SK-N-SH (cell line): ENCODE measurements at regions not wholly inside any gene's neighbourhood (a gene's known extent, or its start where the extent isn't known, plus 50 kb on each side); places are given as distances from the start of the nearest gene placed in this dataset.

ENCODE experiments used
- CTCF ChIA-PET: fragments of 300-600, 350-600 bp; formaldehyde crosslinking; extraction: SDS; loops from one replicate; lab custom pipeline; 2021; lab: Yijun Ruan, JAX
- POLR2A ChIA-PET: fragments of 350-600 bp; sonication (Branson Sonifier 250); formaldehyde crosslinking; extraction: SDS; loops from one replicate; lab custom pipeline; 2020; ENCODE audit warnings: antibody characterized with exemption, inconsistent platforms; lab: Yijun Ruan, JAX
- DNase-seq: peaks from one replicate; pipeline ENCODE4 v3.0.0; 2012
- H2AFZ ChIP-seq: fragments of 200-600 bp; sonication (generic); 2 replicates; pipeline ENCODE4 v1.8.1; 2016; ENCODE audit warnings: antibody characterized with exemption, mild to moderate bottlenecking, low read depth
- H3F3A ChIP-seq: fragments of 200-600 bp; sonication (generic); replicated peaks from 2 replicates; pipeline ENCODE3; 2016; ENCODE audit warnings: antibody characterized with exemption, mild to moderate bottlenecking; ENCODE audit not compliant: insufficient read depth
- H3K27ac ChIP-seq, 2 experiments: fragments of 200-500 bp in 1 of 2; fragments of 200-600 bp in 1 of 2; sonication (Bioruptor generic) in 1 of 2; sonication (generic), shearing (Covaris generic) in 1 of 2; 2 replicates each; pipeline versions ENCODE4 v1.5.1 to v1.6.1; 2014 to 2016; ENCODE audit warnings: low read depth in 2 of 2, inconsistent platforms in 1 of 2, low read length in 1 of 2, mild to moderate bottlenecking in 1 of 2, mixed read lengths in 1 of 2
- H3K27me3 ChIP-seq: fragments of 200-600 bp; sonication (generic), shearing (Covaris generic); 2 replicates; pipeline ENCODE4 v1.6.1; 2016; ENCODE audit warnings: mixed run types; ENCODE audit not compliant: insufficient read depth
- H3K36me3 ChIP-seq, 2 experiments: fragments of 200-500 bp in 1 of 2; fragments of 200-600 bp in 1 of 2; sonication (Bioruptor generic) in 1 of 2; sonication (generic) in 1 of 2; replicated peaks in 1 of 2; 2 replicates each; pipeline versions ENCODE3 to v1.5.1; 2014 to 2016; ENCODE audit warnings: low read length in 1 of 2, mild to moderate bottlenecking in 1 of 2; ENCODE audit not compliant: insufficient read depth in 2 of 2, control insufficient read depth in 1 of 2
- H3K4me1 ChIP-seq, 2 experiments: fragments of 200-500 bp in 1 of 2; fragments of 200-600 bp in 1 of 2; sonication (Bioruptor generic) in 1 of 2; sonication (generic), shearing (Covaris generic) in 1 of 2; 2 replicates each; pipeline versions ENCODE4 v1.5.1 to v1.6.1; 2014 to 2016; ENCODE audit warnings: low read depth in 1 of 2, low read length in 1 of 2, mixed run types in 1 of 2; ENCODE audit not compliant: insufficient read depth in 2 of 2, control insufficient read depth in 1 of 2
- H3K4me2 ChIP-seq: fragments of 200-600 bp; sonication (generic), shearing (Covaris generic); 2 replicates; pipeline ENCODE4 v1.6.1; 2017; ENCODE audit warnings: mixed run types
- H3K4me3 ChIP-seq, 2 experiments: fragments of 200-500 bp in 1 of 2; fragments of 200-600 bp in 1 of 2; sonication (Bioruptor generic) in 1 of 2; sonication (generic), shearing (Covaris generic) in 1 of 2; 2 replicates each; pipeline versions ENCODE4 v1.5.1 to v1.8.1; 2014 to 2016; ENCODE audit warnings: low read depth in 2 of 2, inconsistent platforms in 1 of 2, low read length in 1 of 2, mild to moderate bottlenecking in 1 of 2, mixed read lengths in 1 of 2, moderate library complexity in 1 of 2
- H3K79me2 ChIP-seq: fragments of 200-600 bp; sonication (generic); 2 replicates; pipeline ENCODE4 v1.8.1; 2017; ENCODE audit warnings: mild to moderate bottlenecking; ENCODE audit not compliant: insufficient read depth
- H3K9ac ChIP-seq: fragments of 200-600 bp; sonication (generic); 2 replicates; pipeline ENCODE4 v1.6.1; 2017; ENCODE audit warnings: mixed run types
- H3K9me2 ChIP-seq: fragments of 200-600 bp; sonication (generic); 2 replicates; pipeline ENCODE4 v1.6.1; 2017; ENCODE audit warnings: mixed run types
- H3K9me3 ChIP-seq: fragments of 200-600 bp; sonication (generic); 2 replicates; pipeline ENCODE4 v1.6.1; 2017; ENCODE audit warnings: mixed run types, mild to moderate bottlenecking, moderate library complexity
- H4K20me1 ChIP-seq: fragments of 200-600 bp; sonication (generic); 2 replicates; pipeline ENCODE4 v1.6.1; 2017; ENCODE audit warnings: mild to moderate bottlenecking, mixed run types; ENCODE audit not compliant: insufficient read depth
- FOXM1 ChIP-seq: IDR thresholded peaks from 2 replicates; pipeline ENCODE4 v1.4.0; 2012; ENCODE audit warnings: low read depth, mild to moderate bottlenecking
- JUND ChIP-seq: IDR thresholded peaks from 2 replicates; pipeline ENCODE4 v1.4.0; 2012
- NRF1 ChIP-seq: IDR thresholded peaks from 2 replicates; pipeline ENCODE4 v1.6.1; 2012; ENCODE audit warnings: low read depth, mild to moderate bottlenecking, low read length
- POLR2AphosphoS5 ChIP-seq: IDR thresholded peaks from 2 replicates; pipeline ENCODE4 v1.6.1; 2012; ENCODE audit warnings: low read depth, low read length
- RAD21 ChIP-seq: IDR thresholded peaks from 2 replicates; pipeline ENCODE4 v1.6.1; 2012; ENCODE audit warnings: mild to moderate bottlenecking, low read length
- SMC3 ChIP-seq: IDR thresholded peaks from 2 replicates; pipeline ENCODE4 v1.6.1; 2012; ENCODE audit warnings: low read depth, low read length, improper control_type of control experiment
- TCF12 ChIP-seq: IDR thresholded peaks from 2 replicates; pipeline ENCODE4 v1.4.0; 2012
- USF1 ChIP-seq: IDR thresholded peaks from 2 replicates; pipeline ENCODE4 v1.4.0; 2012; ENCODE audit warnings: low read depth, borderline replicate concordance
- USF2 ChIP-seq: fragments of 150-350 bp; IDR thresholded peaks from 2 replicates; pipeline ENCODE4 v1.6.1; 2017; ENCODE audit warnings: antibody characterized with exemption, low read length, low read depth, borderline replicate concordance
- WGBS: methylation state at CpG from one replicate; pipeline ENCODE4 v1.1.6; 2017; ENCODE audit warnings: low lambda C conversion rate; 5-methylcytosine and 5-hydroxymethylcytosine counted together
- TF ChIP-seq, protein P1 (sequence below): IDR thresholded peaks from 2 replicates; pipeline ENCODE4 v1.4.0; 2012; ENCODE audit warnings: low read depth
- TF ChIP-seq, protein P2 (sequence below): IDR thresholded peaks from 2 replicates; pipeline ENCODE4 v1.6.1; 2012; ENCODE audit warnings: mild to moderate bottlenecking, low read depth, low read length, moderate library complexity
- TF ChIP-seq, protein P3 (sequence below): IDR thresholded peaks from 2 replicates; pipeline ENCODE4; 2012

DNA sequence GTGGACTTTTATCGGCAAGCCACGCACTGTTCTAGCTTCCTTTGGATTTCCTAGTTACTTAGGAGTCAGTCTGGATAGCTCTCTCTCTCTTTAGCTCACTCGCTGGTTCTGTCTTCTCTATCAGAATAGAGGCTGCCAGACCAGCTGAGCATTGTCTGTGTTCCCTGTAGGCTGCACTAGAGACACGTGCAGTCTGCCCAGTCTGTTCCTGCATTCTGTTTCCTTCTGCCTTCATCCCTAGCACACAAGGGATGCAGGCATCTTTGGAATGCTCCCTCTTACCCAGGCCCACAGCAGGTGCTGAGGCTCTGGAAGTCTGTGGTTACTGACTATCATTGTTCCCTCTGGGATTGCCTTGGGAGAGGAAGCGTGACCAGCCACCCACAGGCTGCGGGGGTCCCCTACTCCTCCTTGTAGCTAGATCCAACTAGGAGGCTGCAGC is 322.8 kb downstream of the ZNF621 start:
- no peak overlapping the region for H3K4me3 ChIP-seq
- H3K27ac ChIP-seq: no peak overlapping the region
- H3K9me2 ChIP-seq: no peaks in the 10 kb centered on the region
- no peak overlapping the region for H3K9ac ChIP-seq
- H3F3A ChIP-seq: no peaks in the 10 kb centered on the region
- POLR2A ChIA-PET: interaction anchor here (1.0 kb wide), 1 partner anchor 351 kb away, joined by 3 read pairs; the partner anchor contains the start of gene CTNNB1
- CTCF ChIA-PET: interaction anchor here (0.8 to 0.9 kb wide), 2 partner anchors 21 to 355 kb away, joined by 3 to 5 read pairs; no protein-coding TSS in a partner anchor
- no peak overlapping the region for H2AFZ ChIP-seq
- no peaks in the 10 kb centered on the region for H3K79me2 ChIP-seq
- H3K4me1 ChIP-seq: peaks cover 0 to 5% of the 10 kb centered on the region in 2 experiments; a peak in 1 of 4 replicates
- DNase-seq: no peak
- no peaks in the 10 kb centered on the region for H3K27me3 ChIP-seq
- no peaks in the 10 kb centered on the region for H3K9me3 ChIP-seq
- no peaks in the 10 kb centered on the region for H3K36me3 ChIP-seq
- 3% methylated on average over 2 of the region's 6 CpGs for WGBS
- H3K4me2 ChIP-seq: no peak overlapping the region
- TF ChIP-seq RAD21 (peak; percentile 38), POLR2AphosphoS5 (no peak)
- TF ChIP-seq, all 33 proteins: peak for 1
- H4K20me1 ChIP-seq: no peaks in the 10 kb centered on the region

- no peak overlapping the region for H2AFZ ChIP-seq
- H3K36me3 ChIP-seq: no peaks in the 10 kb centered on the region
- peaks cover 0 to 5% of the 10 kb centered on the region in 2 experiments; a peak in 1 of 4 replicates for H3K4me1 ChIP-seq
- no peak for TF ChIP-seq FOXM1
- no peak for TF ChIP-seq JUND
- TF ChIP-seq USF1: no peak
- no peak for TF ChIP-seq USF2
- TF ChIP-seq, protein P1, sequence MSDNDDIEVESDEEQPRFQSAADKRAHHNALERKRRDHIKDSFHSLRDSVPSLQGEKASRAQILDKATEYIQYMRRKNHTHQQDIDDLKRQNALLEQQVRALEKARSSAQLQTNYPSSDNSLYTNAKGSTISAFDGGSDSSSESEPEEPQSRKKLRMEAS: no peak
- TF ChIP-seq, protein P2, sequence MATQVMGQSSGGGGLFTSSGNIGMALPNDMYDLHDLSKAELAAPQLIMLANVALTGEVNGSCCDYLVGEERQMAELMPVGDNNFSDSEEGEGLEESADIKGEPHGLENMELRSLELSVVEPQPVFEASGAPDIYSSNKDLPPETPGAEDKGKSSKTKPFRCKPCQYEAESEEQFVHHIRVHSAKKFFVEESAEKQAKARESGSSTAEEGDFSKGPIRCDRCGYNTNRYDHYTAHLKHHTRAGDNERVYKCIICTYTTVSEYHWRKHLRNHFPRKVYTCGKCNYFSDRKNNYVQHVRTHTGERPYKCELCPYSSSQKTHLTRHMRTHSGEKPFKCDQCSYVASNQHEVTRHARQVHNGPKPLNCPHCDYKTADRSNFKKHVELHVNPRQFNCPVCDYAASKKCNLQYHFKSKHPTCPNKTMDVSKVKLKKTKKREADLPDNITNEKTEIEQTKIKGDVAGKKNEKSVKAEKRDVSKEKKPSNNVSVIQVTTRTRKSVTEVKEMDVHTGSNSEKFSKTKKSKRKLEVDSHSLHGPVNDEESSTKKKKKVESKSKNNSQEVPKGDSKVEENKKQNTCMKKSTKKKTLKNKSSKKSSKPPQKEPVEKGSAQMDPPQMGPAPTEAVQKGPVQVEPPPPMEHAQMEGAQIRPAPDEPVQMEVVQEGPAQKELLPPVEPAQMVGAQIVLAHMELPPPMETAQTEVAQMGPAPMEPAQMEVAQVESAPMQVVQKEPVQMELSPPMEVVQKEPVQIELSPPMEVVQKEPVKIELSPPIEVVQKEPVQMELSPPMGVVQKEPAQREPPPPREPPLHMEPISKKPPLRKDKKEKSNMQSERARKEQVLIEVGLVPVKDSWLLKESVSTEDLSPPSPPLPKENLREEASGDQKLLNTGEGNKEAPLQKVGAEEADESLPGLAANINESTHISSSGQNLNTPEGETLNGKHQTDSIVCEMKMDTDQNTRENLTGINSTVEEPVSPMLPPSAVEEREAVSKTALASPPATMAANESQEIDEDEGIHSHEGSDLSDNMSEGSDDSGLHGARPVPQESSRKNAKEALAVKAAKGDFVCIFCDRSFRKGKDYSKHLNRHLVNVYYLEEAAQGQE: no peak
- TF ChIP-seq, protein P3, sequence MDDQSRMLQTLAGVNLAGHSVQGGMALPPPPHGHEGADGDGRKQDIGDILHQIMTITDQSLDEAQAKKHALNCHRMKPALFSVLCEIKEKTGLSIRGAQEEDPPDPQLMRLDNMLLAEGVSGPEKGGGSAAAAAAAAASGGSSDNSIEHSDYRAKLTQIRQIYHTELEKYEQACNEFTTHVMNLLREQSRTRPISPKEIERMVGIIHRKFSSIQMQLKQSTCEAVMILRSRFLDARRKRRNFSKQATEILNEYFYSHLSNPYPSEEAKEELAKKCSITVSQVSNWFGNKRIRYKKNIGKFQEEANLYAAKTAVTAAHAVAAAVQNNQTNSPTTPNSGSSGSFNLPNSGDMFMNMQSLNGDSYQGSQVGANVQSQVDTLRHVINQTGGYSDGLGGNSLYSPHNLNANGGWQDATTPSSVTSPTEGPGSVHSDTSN: no peak
- no peak for TF ChIP-seq NRF1
- no peak for TF ChIP-seq TCF12
- no peak for TF ChIP-seq SMC3
- TF ChIP-seq, all 33 proteins: peak for 0
- ChIA-PET POLR2A (no interaction called here), CTCF (interaction anchor here (0.8 kb wide), 1 partner anchor 354 kb away, joined by 5 read pairs; no protein-coding TSS in a partner anchor)
- no peak overlapping the region for H3K9ac ChIP-seq
- no peaks in the 10 kb centered on the region for H3K27me3 ChIP-seq
- H3K9me2 ChIP-seq: no peaks in the 10 kb centered on the region
- no peaks in the 10 kb centered on the region for H3K79me2 ChIP-seq
- 25% methylated on average over 2 of the region's 2 CpGs for WGBS
- no peaks in the 10 kb centered on the region for H4K20me1 ChIP-seq
- H3K27ac ChIP-seq: no peak overlapping the region
- no peaks in the 10 kb centered on the region for H3K9me3 ChIP-seq
- DNase-seq: no peak
- H3K4me2 ChIP-seq: no peak overlapping the region
- H3F3A ChIP-seq: no peaks in the 10 kb centered on the region
- no peak overlapping the region for H3K4me3 ChIP-seq
Measured at GRCh38 chr3:40848421-40848820, 323.7 kb downstream of the ZNF621 start.
